ENCODE measurements at regions not wholly inside any gene's neighbourhood (a gene's known extent, or its start where the extent isn't known, plus 50 kb on each side); places are given as distances from the start of the nearest gene placed in this dataset.

- TF ChIP-seq ZNF462 (CRISPR knock-in tag; IDR thresholded peaks at IDR 0.05), result no peak
- TF ChIP-seq ZNF331 (CRISPR knock-in tag; IDR thresholded peaks at IDR 0.05; ENCODE audit: low read depth), result no peak
- no peak for TF ChIP-seq ZNF114 (CRISPR knock-in tag; IDR thresholded peaks at IDR 0.05)
- no peak for TF ChIP-seq JUNB (IDR thresholded peaks at IDR 0.05; ENCODE audit: unreplicated experiment)
These were observed 54.8 kb upstream of the CAPRIN1 start (continued) for GRCh38 chr11:33996498-33997454.

DNA sequence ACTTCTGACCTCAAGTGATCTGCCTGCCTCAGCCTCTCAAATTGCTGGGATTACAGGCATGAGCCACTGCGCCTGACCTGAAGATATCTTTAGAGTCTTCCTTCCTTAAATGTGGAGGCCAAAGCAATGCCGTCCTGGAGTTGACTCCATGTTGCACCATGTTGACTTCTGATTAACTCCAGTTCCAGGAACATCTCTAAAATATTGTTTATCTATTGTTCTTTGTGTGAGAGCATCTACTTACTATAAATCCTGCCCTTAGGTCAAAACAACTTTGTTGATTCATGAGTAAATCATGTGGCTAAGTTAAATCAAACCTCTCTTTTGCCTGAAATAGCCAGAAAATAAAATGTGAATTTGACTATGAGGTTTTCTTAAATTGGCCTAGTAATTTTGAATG, 56.6 kb upstream of the CAPRIN1 start:
- no peaks in the 10 kb centered on the region for H3K36me3 Mint-ChIP-seq (ENCODE audit: low read depth)
- H3K4me3 Mint-ChIP-seq, result no peak overlapping the region
- no peaks in the 10 kb centered on the region for H4K20me1 ChIP-seq (replicated peaks; ENCODE audit: insufficient read depth)
- no peaks in the 10 kb centered on the region for H3K79me2 ChIP-seq (replicated peaks; ENCODE audit: insufficient read depth)
- H3K4me3 ChIP-seq, result no peak overlapping the region
- no peak overlapping the region for H3K4me2 ChIP-seq
- H3K36me3 ChIP-seq (ENCODE audit: insufficient read depth), result no peaks in the 10 kb centered on the region
- H3F3A ChIP-seq (replicated peaks; ENCODE audit: low read depth), result no peaks in the 10 kb centered on the region
- H2AFZ ChIP-seq, result no peak overlapping the region
- H3K9me2 ChIP-seq (ENCODE audit: insufficient read depth), result no peaks in the 10 kb centered on the region
- H3K27me3 Mint-ChIP-seq (ENCODE audit: insufficient read depth, low read depth, poor library complexity), result peaks cover 5% of the 10 kb centered on the region
- no peak overlapping the region for H3K27ac ChIP-seq (ENCODE audit: low read depth)
- ATAC-seq (no peak), DNase-seq (ENCODE audit: low spot score) (no peak)
- peaks cover 6% of the 10 kb centered on the region for H3K4me1 ChIP-seq (ENCODE audit: insufficient read depth)
- H3K27ac Mint-ChIP-seq, result no peak overlapping the region
- peaks cover 13% of the 10 kb centered on the region for H3K4me1 Mint-ChIP-seq
- H3K27me3 ChIP-seq (ENCODE audit: insufficient read depth), result peaks cover 12% of the 10 kb centered on the region
- peaks cover 5% of the 10 kb centered on the region; the same call in 1 of the 3 replicates for H3K9me3 Mint-ChIP-seq
- no peak for TF ChIP-seq ZNF462 (CRISPR knock-in tag; IDR thresholded peaks at IDR 0.05)
- TF ChIP-seq STAT1 (IDR thresholded peaks at IDR 0.05; ENCODE audit: unreplicated experiment), result no peak
- TF ChIP-seq EZH2phosphoT487 (IDR thresholded peaks at IDR 0.05; ENCODE audit: unreplicated experiment), result no peak
- TF ChIP-seq ZNF114 (CRISPR knock-in tag; IDR thresholded peaks at IDR 0.05), result no peak
- no peak for TF ChIP-seq CREB1 (CRISPR knock-in tag; IDR thresholded peaks at IDR 0.05; ENCODE audit: low read depth)
- TF ChIP-seq EZH2 (IDR thresholded peaks at IDR 0.05; ENCODE audit: low read depth, unreplicated experiment), result no peak
- no peak for TF ChIP-seq NANOG (IDR thresholded peaks at IDR 0.05; ENCODE audit: borderline replicate concordance)
- no peak for TF ChIP-seq JUNB (IDR thresholded peaks at IDR 0.05; ENCODE audit: unreplicated experiment)
